AG04449 (cell line): ENCODE measurements at regions not wholly inside any gene's neighbourhood (a gene's known extent, or its start where the extent isn't known, plus 50 kb on each side); places are given as distances from the start of the nearest gene placed in this dataset.

Experiments
- CTCF ChIA-PET: fragments of 350-600 bp; formaldehyde crosslinking; extraction: SDS; loops from one replicate; lab custom pipeline; 2021; ENCODE audit warnings: antibody characterized with exemption; lab: Yijun Ruan, JAX
- POLR2A ChIA-PET: fragments of 400-600, 350-600 bp; formaldehyde crosslinking; extraction: SDS; loops from one replicate; lab custom pipeline; 2020; ENCODE audit warnings: antibody characterized with exemption, inconsistent platforms; lab: Yijun Ruan, JAX
- DNase-seq: peaks from one replicate; pipeline ENCODE4 v3.0.0-alpha.2; 2010; ENCODE audit warnings: low read depth, low spot score
- H3K4me3 ChIP-seq: 2 replicates; pipeline ENCODE4 v1.5.1; 2011; ENCODE audit warnings: low read depth, mild to moderate bottlenecking, control low read depth, low read length
- TF ChIP-seq, protein P1 (sequence below): IDR thresholded peaks from one replicate; pipeline ENCODE4 v1.5.1; 2011; ENCODE audit warnings: mild to moderate bottlenecking, moderate library complexity, low read length, control low read depth, inconsistent platforms; ENCODE audit not compliant: insufficient read depth; ENCODE audit errors: missing control alignments

DNA sequence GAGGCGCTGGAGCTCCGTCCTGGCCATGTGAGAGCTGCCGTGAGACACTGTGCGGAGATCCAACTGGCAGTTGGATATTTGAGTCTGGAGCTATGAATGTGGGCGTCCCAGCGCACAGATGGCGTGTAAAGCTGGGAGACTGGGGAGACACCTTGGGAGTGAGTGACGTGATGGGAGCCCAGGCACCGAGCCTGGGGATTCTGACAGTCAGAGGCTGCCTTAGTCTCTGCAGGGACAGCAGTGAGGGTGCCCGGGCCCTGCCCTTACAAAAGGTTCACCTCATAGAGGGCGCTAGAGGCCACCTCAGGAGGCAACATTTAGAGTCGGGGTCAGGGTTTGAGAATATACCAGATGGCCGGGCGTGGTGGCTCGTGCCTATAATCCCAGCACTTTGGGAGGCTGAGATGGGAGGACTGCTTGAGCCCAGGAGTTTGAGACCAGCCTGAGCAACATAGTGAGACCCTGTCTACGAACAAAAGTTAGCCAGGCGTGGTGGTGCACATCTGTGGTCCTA is 194.1 kb upstream of the GSE1 start:
- POLR2A ChIA-PET, result no interaction called here
- TF ChIP-seq, protein P1, sequence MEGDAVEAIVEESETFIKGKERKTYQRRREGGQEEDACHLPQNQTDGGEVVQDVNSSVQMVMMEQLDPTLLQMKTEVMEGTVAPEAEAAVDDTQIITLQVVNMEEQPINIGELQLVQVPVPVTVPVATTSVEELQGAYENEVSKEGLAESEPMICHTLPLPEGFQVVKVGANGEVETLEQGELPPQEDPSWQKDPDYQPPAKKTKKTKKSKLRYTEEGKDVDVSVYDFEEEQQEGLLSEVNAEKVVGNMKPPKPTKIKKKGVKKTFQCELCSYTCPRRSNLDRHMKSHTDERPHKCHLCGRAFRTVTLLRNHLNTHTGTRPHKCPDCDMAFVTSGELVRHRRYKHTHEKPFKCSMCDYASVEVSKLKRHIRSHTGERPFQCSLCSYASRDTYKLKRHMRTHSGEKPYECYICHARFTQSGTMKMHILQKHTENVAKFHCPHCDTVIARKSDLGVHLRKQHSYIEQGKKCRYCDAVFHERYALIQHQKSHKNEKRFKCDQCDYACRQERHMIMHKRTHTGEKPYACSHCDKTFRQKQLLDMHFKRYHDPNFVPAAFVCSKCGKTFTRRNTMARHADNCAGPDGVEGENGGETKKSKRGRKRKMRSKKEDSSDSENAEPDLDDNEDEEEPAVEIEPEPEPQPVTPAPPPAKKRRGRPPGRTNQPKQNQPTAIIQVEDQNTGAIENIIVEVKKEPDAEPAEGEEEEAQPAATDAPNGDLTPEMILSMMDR, result no peak
- no peak overlapping the region for H3K4me3 ChIP-seq
- CTCF ChIA-PET, result interaction anchor here (0.7 to 7.5 kb wide), 14 partner anchors 12 to 198 kb away, joined by 3 to 59 read pairs (median 6); no protein-coding TSS in a partner anchor
- DNase-seq, result no peak

DNA sequence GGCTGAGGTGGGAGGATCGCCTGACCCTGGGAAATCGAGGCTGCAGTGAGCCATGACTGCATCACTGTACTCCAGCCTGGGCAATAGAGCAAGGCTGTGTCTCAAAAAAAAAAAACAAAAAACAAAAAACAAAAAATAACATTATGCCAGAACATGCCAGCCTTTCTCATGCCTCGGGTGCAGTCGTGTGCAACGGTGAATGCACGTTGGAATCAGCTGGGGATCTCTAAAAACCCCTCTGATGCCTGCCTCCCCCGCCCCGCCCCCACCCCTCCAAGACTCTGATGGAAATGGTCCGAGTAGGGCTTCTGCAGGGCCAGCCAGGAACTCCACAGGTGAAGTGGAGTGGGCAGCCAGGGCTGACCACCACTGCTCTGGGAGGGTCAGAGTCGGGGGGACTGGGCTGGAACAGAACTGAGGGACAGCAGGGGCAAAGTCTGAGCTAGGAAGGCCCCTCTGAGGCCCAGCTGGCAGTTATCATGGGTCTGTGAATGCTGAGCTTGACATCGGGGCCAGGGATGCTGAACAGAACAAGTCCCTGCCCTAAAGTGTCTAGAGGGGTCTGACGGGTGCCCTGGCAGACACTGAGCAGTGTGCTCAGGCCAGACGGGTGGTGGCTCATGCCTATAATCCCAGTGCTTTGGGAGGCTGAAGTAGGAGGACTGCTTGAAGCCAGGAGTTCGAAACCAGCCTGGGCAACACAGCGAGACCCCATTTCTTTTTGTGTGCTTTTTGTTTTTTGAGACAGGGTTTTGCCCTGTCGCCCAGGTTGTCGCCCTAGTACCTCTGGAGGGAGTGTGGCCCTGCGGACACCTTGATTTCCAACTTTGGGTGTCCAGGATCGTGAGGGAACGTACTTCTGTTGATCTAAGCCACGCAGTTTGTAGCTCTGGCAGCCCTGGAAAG is 193.4 kb upstream of the GSE1 start:
- no peak for DNase-seq
- CTCF ChIA-PET, result interaction anchor here (0.6 to 7.5 kb wide), 45 partner anchors 11 to 306 kb away, joined by 3 to 59 read pairs (median 4); no protein-coding TSS in a partner anchor
- H3K4me3 ChIP-seq, result no peak overlapping the region
- TF ChIP-seq, protein P1, result no peak
- POLR2A ChIA-PET, result no interaction called here

DNA sequence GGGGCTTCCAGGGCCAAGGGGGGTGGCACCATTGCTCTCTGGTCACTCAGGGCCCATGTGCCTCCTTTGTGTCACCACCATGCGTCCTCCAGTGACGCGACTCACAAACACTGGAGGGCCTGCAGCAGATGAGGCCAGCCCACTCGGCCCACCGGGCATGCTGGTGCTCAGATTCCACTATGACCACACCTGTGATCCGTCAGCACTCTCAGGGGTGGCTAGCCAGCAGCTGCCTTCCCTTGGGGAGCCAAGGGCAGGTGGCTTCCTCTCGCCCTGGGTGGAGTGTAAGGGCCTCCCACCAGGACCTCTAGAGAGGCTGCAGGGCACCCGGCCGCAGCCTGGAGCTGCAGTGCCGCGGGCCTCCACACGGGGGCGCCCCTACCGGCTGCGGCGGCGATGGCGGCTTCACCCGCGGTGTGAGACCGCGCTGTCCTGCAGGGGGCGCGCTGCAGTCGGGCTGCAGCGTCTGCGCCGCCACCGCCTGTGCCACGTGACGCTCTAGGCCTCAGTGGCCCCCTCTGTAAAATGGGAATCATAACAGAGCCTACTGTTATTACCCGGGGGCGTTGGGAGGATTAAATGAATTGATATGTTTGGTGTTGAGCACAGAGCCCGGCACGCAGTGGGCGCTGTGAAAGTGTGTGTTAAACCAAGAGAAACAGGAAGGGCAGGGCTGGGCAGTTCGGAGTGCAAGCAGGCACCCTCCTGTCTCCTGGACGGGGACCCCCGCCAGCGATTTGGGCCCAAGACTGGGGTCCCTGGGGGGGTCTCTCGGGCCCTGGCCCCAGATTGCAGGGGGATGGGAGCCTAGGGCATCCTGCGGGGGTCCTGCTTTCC is 192.4 kb upstream of the GSE1 start:
- ChIA-PET CTCF (interaction anchor here (0.6 to 7.5 kb wide), 69 partner anchors 10 to 306 kb away, joined by 3 to 59 read pairs (median 4); no protein-coding TSS in a partner anchor), POLR2A (no interaction called here)
- H3K4me3 ChIP-seq, result no peak overlapping the region
- no peak for DNase-seq
- TF ChIP-seq, protein P1, result peak; percentile 96

DNA sequence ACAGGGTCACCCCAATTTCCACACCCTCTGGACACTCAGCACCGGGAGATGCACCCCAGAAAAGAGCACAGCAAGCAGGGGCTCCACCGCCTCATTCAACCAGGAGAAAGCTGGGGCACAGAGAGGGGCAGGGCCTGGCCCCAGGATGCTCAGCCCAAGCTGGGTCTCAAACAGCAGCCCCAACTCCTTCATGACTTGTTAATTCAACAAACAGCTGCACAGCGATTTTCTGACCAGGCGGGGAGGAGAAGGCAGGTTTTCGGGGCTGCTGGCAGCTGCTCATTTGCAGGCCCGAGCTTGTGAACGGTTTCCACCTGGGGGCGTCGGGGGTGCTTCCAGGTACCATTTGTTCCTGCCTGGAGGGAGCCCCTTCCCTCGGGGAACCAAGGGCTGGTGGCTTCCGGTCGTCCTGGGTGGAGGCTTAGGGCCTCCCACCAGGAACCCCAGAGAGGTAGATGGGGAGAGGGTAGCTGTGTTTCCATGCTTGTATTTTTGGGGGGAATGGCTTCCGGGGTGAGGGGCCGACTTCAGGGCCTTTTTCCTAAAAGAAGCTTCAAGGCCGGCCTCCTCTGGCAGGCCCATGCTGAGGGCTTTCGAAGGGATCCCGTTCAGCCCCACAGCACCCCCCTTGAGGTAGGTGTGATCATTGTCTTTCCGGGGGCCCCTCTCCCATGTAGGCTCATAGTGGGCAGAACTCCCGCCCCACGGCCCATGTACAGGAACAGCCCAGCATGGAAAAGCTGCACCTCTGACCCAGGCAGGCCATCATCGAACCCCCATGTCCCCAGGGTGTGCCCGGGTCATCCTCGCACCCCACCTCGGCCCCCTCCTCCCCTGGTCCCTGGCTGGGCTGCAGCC is 191.6 kb upstream of the GSE1 start:
- CTCF ChIA-PET, result interaction anchor here (0.6 to 7.5 kb wide), 62 partner anchors 9 to 307 kb away, joined by 3 to 59 read pairs (median 4); no protein-coding TSS in a partner anchor
- POLR2A ChIA-PET, result no interaction called here
- TF ChIP-seq, protein P1, result no peak
- H3K4me3 ChIP-seq, result no peak overlapping the region
- DNase-seq, result no peak

DNA sequence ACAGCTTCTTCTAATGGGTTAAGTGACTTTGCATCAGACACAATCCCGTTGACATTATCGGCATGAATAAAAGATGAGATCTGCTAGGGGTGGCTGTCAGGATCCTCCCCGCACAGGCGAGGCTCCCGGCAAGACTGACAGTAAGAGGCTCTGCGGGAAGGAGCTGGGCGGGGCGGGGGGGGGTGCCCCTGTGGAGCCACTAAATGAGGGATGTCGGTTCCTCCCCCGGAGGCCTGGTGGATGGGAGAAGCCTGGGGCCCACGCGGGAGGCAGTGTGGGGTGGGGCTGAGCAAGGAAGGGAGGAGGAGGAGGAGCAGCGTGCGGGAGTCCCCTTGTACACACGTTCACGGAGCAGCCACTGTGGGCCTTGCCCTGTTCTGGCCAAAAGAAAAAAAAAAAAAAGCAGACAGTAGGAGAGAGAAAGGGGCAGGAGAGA is 190.9 kb upstream of the GSE1 start:
- no peak for DNase-seq
- CTCF ChIA-PET, result interaction anchor here (0.6 to 7.5 kb wide), 31 partner anchors 8 to 307 kb away, joined by 3 to 59 read pairs (median 5); no protein-coding TSS in a partner anchor
- H3K4me3 ChIP-seq, result no peak overlapping the region
- POLR2A ChIA-PET, result no interaction called here
- TF ChIP-seq, protein P1, result no peak
